ENCODE measurements at regions not wholly inside any gene's neighbourhood (a gene's known extent, or its start where the extent isn't known, plus 50 kb on each side); places are given as distances from the start of the nearest gene placed in this dataset.

DNA sequence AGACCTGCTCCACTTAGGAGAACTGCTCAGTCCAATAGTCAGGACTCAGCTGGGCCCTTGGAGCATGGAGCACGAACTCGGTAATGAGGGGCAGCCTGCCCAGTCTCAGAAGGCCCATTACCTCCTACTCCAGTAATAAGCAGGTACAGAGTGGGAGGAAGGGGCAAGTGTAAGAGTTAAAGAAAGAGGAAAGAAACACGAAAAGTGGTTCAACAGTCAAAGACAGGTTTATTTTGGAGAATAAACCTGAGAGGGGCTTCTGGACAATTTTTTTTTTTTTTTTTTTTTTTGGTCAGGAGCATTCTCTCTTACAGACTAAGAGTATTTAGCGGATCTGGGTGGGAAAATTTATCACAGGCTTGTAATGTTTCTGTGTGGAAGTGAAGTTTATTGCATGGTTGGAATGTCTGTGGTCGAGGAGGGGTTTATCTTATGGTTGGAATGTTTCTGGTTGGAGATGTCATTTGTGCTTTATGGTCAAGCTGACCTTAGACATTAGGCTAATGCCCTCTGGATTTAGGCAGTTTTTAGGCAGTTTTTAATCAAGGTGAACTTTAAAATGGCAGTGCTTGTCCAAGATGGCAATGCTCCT lies 340.1 kb downstream of the BCKDHB start:
- TF ChIP-seq NRF1 (IDR thresholded peaks at IDR 0.05; ENCODE audit: low read depth, low read length): no peak
- TF ChIP-seq, protein P1, sequence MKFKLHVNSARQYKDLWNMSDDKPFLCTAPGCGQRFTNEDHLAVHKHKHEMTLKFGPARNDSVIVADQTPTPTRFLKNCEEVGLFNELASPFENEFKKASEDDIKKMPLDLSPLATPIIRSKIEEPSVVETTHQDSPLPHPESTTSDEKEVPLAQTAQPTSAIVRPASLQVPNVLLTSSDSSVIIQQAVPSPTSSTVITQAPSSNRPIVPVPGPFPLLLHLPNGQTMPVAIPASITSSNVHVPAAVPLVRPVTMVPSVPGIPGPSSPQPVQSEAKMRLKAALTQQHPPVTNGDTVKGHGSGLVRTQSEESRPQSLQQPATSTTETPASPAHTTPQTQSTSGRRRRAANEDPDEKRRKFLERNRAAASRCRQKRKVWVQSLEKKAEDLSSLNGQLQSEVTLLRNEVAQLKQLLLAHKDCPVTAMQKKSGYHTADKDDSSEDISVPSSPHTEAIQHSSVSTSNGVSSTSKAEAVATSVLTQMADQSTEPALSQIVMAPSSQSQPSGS (IDR thresholded peaks at IDR 0.05; ENCODE audit: low read length): no peak
- TF ChIP-seq, protein P2, sequence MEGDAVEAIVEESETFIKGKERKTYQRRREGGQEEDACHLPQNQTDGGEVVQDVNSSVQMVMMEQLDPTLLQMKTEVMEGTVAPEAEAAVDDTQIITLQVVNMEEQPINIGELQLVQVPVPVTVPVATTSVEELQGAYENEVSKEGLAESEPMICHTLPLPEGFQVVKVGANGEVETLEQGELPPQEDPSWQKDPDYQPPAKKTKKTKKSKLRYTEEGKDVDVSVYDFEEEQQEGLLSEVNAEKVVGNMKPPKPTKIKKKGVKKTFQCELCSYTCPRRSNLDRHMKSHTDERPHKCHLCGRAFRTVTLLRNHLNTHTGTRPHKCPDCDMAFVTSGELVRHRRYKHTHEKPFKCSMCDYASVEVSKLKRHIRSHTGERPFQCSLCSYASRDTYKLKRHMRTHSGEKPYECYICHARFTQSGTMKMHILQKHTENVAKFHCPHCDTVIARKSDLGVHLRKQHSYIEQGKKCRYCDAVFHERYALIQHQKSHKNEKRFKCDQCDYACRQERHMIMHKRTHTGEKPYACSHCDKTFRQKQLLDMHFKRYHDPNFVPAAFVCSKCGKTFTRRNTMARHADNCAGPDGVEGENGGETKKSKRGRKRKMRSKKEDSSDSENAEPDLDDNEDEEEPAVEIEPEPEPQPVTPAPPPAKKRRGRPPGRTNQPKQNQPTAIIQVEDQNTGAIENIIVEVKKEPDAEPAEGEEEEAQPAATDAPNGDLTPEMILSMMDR (IDR thresholded peaks at IDR 0.05; ENCODE audit: control extremely low read depth in 1 of 3, insufficient read depth in 1 of 3, low read depth in 1 of 3, low read length in 3 of 3): no peak
- TF ChIP-seq CBX5 (IDR thresholded peaks at IDR 0.05; ENCODE audit: low read depth, low read length): no peak
- no peak for TF ChIP-seq ZNF274 (IDR thresholded peaks at IDR 0.05; ENCODE audit: borderline replicate concordance, extremely low read depth, low read length)
- TF ChIP-seq SUZ12 (IDR thresholded peaks at IDR 0.05; ENCODE audit: low read length): no peak
- TF ChIP-seq SIN3A (conservative IDR thresholded peaks at IDR 0.05 in 1 of 2, IDR thresholded peaks at IDR 0.05 in 1 of 2; ENCODE audit: low read depth in 1 of 2, low read length in 2 of 2): no peak
- TF ChIP-seq TEAD4 (IDR thresholded peaks at IDR 0.05; ENCODE audit: low read depth, low read length): no peak
- no peak for TF ChIP-seq CREB1 (IDR thresholded peaks at IDR 0.05)
- no peak for TF ChIP-seq EGR1 (IDR thresholded peaks at IDR 0.05; ENCODE audit: borderline replicate concordance, low read depth, low read length)
- no peak for TF ChIP-seq CEBPB (IDR thresholded peaks at IDR 0.05; ENCODE audit: low read depth, low read length)
- TF ChIP-seq HDAC2 (IDR thresholded peaks at IDR 0.05; ENCODE audit: borderline replicate concordance in 1 of 2, low read depth in 2 of 2, low read length in 2 of 2): no peak
- TF ChIP-seq EZH2 (IDR thresholded peaks at IDR 0.05; ENCODE audit: low read depth, low read length, severe bottlenecking): no peak
- no peak for TF ChIP-seq GABPA (IDR thresholded peaks at IDR 0.05; ENCODE audit: borderline replicate concordance, insufficient read depth, low read length)

All from H1 (cell line).